ENCODE measurements at regions not wholly inside any gene's neighbourhood (a gene's known extent, or its start where the extent isn't known, plus 50 kb on each side); places are given as distances from the start of the nearest gene placed in this dataset.
"Not testable (repeated sequence)": the region's sequence is repeated elsewhere in the genome, so short reads cannot be mapped to it uniquely, and the experiment has no call there.

GRCh38 chr2:64280812-64281211 lies 136.6 kb upstream of the PELI1 start:
- DNase-seq (ENCODE audit: low read depth, low spot score), result not testable (repeated sequence)

DNA sequence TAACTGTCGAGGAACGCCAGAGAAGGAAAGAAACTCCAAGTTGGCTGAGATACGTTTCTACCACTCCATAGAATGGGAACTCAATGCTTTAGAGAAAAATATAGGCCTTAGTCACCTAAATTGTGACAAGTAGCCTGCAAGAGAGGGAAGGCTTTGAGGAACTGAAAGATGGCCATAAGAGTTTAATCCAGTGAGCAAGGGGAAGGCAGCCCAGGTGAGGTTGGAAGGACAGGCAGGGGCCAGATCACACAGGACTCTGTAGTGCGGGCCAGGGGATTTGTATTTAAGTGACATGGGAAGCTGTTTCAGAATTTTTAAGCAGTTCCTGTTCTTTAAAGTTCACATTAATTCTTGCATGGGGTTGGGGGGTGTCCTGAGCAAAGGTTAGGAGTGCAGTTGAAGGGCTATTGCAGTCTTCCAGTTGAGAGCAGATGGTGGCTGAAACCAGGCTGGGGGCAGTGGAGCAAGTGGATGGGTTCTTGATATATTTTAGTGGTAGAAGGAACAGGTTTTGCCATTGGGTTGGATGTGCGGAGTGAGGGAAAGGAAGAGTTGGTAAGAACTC lies 138.9 kb upstream of the PELI1 start:
- no peak for DNase-seq (ENCODE audit: low read depth, low spot score)

- no peak for DNase-seq (ENCODE audit: low read depth, low spot score)
Measured at GRCh38 chr2:64283641-64284361, 139.6 kb upstream of the PELI1 start.

DNA sequence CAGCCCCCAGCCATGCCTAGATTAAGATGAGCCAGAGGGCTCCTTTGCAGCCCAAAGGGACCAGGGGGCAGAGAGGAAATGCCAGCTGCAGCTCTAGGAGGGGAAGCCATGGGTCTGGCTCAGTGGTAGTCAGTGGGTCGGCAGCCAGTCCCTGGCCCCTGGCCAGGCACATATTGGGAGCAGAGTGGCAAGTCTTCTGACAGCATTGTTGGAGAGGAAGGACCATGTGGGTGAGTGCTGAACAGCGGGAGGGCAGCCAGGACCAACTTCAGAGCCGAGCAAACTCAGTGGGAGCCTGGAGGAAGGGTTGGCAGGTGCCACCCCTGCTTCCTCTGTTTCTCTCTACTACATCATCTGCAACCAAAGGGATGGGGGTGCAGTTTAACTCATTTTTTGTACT lies 140.5 kb upstream of the PELI1 start:
- no peak for DNase-seq (ENCODE audit: low read depth, low spot score)

DNA sequence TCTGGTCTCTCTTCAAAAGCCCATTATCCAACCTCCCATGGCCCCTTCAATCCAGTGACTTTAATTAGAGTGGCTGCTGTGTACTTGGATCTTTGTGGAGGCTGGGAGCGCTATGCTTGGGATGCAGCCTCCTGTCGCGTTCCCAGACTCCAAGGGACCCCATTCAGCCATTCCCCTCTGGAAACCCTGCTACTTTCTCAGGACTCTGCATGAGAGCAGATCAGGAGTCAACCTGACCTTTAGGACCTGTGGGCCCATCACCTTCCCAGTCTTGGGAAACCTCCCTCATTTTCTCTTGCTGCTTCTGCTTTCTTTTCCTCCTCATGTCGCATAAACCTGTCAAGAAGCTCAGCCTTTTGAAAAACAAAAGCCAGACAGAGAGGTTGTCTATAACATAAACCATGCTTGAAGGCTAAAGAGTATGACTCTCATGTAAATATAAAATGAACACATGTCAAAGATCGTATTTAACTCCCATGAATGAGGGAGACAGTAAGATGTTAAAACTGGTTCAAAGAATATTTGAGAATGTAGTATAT lies 143.1 kb upstream of the PELI1 start:
- DNase-seq (ENCODE audit: low read depth, low spot score), result no peak

DNA sequence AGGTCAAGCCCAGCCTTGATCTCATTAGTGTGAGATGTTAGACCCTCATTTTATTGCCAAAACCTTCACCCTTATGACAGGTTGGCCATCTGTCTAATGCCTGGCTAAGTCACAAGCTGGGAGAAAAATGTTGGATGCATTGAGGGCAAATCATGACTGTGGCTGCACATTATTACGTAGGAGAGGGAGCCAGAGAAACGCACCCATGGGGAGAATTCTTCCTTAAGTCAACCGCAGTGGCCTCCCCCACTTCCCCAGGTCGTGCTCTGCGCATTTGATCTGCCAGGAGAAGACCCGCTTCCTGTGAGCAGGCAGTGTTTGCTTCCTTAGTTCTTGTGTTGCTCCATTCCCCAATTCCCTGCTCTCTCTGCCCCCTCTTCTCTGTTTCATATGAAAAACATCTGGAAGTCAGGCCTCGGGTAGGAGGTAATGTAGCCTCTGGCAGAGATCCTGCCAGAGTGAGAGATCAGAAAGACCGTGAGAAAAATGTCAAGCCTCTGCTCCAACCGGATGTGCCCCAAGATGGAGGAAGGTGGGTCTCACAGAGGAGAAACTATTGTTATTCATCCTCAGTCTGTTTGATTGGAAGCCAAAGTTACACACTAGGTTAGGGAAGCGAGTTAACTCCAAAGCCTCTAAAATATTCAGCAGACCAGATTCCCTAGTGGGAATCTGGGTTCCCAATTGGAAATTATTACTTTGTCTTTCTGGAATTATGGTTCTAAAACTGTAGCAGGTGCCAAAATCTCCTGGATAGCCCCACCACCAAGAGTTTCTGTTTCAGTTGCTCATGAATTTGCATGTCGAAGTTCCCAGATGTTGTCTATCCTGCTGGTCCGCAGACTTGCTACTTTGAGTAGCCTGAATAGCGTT lies 144.3 kb upstream of the PELI1 start:
- DNase-seq (ENCODE audit: low read depth, low spot score), result no peak

DNA sequence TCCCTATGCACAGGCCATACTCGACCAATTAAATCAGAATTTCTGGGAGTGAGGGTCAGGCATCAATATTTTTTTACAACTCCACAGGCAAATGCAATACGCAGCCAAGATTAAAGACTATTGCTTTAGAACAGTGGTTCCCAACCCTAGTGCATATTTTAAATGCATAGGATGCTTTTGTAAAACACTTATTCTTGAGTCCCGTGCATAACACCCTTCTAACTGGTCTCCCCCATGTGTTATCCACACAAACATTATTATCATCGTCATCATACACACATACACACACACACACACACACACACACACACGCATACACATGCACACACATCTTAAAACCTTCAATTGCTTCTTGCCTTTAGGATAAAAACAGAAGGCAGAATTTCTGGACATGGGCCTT lies 145.0 kb upstream of the PELI1 start:
- no peak for DNase-seq (ENCODE audit: low read depth, low spot score)

DNA sequence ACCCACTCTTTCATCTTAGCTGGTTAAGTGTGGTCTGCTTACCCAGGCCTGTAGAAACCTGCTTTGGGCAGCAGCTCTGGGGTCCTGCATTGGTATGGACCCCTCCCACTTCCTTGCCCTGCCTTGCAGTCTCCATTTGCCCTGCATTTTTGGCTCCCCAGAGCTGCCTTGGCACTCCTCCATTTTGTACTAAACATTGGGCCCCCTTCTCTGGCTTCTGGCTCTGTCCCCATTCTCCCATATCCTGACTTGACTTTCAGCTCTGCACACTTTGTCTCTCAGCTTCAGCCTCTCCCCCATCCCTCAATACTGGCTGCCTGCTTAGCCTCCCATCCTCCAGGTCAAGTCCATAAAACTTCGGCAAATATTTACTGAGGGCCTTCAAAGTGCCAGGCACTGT lies 145.5 kb upstream of the PELI1 start:
- DNase-seq (ENCODE audit: low read depth, low spot score), result no peak

DNA sequence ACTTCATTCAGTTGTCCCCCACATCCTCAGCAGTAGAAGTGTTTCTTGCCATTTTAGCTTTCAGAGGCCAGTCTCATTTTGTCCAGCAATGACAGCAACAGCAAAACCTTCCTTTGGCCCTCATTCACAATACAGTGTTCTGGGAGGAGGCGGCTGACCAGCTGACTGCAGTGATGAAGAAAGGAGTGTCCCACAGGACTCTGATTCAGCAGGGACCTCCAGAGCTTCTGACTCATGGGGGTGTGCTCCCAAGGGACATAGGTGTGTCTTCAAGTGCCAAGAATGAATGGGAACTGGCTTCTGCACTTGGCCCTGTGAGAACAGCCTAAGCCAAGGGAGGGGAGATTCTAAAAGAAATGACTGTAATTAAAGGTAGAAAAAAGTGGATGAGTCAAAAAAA lies 147.0 kb upstream of the PELI1 start:
- no peak for DNase-seq (ENCODE audit: low read depth, low spot score)

DNA sequence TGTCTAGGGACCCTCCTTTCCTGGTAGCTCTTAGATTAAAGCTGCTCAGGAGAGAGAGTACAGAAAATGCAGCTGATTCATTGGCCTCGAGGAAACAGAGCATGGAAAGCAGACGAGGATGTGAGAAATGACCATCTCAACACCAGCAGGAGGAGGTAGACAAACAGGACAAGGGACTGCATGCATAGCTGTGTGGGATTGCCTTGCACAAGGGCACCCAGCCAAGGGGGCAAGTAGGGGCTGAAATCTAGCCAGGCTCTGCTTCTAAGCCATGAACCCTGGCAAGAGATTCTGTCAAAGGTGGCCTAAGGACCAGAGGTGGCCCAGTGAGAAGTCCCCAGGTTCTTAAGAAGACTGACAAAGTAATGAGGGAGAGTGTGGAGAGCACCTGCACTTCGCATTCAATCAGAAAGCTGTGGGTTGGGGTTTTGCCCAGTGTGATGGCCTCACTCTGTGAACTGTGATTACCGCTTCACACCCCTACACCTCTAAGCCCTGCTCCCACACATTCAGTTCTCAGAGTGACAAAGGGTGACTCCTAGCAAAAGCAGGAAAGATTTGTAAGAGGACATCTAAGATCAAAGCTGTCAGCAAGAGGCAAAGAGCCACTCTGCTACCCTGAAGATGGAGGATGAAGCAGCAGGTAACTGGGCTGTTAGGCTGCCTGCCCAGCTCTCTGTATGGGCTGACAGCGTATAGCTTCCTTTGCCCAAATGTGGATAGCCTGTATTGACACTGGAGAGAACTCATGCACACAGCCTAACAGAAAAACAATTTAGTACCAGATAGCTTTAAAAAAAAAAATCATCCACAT lies 151.3 kb upstream of the PELI1 start:
- no peak for DNase-seq (ENCODE audit: low read depth, low spot score)

GRCh38 chr2:64296140-64296480 lies 151.9 kb upstream of the PELI1 start:
- no peak for DNase-seq (ENCODE audit: low read depth, low spot score)

GRCh38 chr2:64296695-64297346 lies 152.6 kb upstream of the PELI1 start:
- no peak for DNase-seq (ENCODE audit: low read depth, low spot score)

- no peak for DNase-seq (ENCODE audit: low read depth, low spot score)
Measured at GRCh38 chr2:64298161-64298560, 153.9 kb upstream of the PELI1 start.

DNA sequence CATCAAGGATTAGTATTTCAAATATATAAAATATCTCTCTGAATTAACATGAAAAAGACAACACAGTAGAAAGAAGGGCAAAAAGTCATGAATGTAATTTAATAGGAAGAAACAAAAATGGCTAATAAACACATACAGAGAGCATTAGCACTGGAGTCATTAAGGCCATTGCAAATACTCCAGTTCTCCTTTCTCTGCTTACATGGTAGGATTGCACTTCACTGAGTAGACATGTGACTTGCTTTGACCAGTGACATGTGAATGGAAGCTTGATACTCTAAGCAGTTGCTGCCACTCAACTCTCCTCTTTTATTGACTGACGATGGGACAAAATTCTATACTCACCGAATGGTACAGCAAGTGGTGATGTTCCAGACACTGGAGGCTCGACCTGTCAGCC lies 153.9 kb upstream of the LGALSL start:
- no peak for DNase-seq (ENCODE audit: low read depth, low spot score)

DNA sequence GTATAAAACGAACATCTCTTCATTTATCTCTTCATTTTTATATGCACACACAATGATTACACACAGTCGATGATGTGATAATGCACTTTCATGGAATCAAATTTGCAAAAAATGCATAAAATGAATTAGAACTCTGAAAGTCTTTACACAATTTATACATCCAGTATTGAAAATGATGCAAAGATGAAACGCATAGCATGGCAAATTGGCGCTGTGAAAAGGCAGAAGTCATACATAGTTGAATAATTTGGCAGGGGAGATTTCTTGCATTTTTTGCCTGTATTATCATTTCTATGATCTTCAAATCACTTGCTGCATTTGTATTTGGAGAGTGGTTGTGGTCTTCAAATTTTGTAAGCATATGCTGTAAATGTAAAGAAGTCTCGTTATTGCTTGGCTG lies 150.7 kb upstream of the LGALSL start:
- no peak for DNase-seq (ENCODE audit: low read depth, low spot score)

DNA sequence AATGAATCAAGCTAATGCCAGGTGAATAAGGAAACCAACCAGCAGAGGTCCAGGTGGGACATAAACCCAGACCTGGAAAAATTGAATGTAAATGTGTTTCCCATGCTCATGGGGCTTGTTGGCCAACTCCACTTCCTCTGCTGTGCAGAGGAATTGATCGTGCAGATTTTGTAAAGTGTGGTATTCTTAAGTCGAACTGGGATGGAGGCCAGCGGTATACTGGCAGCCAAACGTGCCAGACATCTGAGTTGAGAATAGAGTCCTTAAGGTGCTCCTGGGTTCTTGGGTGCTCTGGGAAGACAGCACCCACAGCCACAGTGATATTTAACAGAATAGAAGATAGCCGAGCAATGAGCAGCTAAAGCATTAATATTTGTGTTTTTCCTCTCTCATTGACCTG lies 146.5 kb upstream of the LGALSL start:
- no peak for DNase-seq (ENCODE audit: low read depth, low spot score)

DNA sequence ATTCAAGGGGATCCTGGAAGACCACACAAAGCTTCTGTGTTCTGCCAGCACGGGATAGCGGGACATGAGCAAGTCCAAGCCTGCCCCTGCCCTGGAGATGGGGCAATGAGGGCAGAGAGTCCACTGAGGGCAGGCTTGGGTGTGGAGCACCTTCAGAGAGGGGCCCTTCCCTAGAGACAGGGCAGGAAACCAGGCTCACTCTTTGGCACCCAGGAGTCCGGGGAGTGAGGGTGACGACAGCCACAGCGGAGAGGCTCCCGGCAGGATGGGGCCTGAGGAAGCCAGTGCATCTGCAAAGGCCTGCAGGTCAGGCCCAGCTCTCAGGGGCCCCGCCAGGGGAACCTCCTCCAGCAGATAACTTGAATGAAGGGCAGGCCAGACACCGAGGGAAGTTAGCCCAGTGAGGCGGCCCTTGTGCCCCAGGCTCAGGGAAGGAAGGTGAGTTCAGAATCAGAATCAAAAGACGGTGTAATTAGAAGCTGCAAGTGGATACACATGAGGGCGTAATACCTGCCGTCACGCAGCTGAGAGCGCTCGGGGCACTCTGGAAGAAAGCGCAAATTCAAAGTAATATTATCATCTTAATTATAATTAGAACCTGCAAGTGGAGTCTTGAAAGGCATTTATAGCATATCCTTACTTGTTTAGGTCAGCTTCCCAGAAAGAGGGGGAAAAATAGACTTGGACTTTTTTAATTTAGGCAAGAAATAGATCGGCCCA lies 142.6 kb upstream of the LGALSL start:
- DNase-seq (ENCODE audit: low read depth, low spot score), result no peak

- DNase-seq (ENCODE audit: low read depth, low spot score), result peak; percentile 73
Measured at GRCh38 chr2:64311948-64312621, 141.9 kb upstream of the LGALSL start.

- DNase-seq (ENCODE audit: low read depth, low spot score), result no peak
Measured at GRCh38 chr2:64312622-64313397, 141.2 kb upstream of the LGALSL start.

All from pulmonary artery endothelial cell (primary cell).